Middle frontal gyrus (tissue), 1 donor: ENCODE measurements at regions not wholly inside any gene's neighbourhood (a gene's known extent, or its start where the extent isn't known, plus 50 kb on each side); places are given as distances from the start of the nearest gene placed in this dataset.
"Not testable (repeated sequence)": the region's sequence is repeated elsewhere in the genome, so short reads cannot be mapped to it uniquely, and the experiment has no call there.

Source experiments
- DNase-seq: peaks from one replicate; pipeline ENCODE4 v3.0.0-alpha.2; 2015; ENCODE audit warnings: low spot score; ENCODE audit errors: extremely low spot score

- no peak for DNase-seq
These were observed 370.6 kb downstream of the CCSER2 start for GRCh38 chr10:84698989-84699388.

GRCh38 chr10:84700668-84701369, 372.4 kb downstream of the CCSER2 start:
- DNase-seq: no peak

- DNase-seq: no peak
These were observed 373.0 kb downstream of the CCSER2 start for GRCh38 chr10:84701370-84701720.

- no peak for DNase-seq
These were observed 375.7 kb downstream of the CCSER2 start for GRCh38 chr10:84704101-84704500.

- DNase-seq: no peak
These were observed 378.0 kb downstream of the CCSER2 start for GRCh38 chr10:84706431-84706830.

- no peak for DNase-seq
These were observed 378.5 kb downstream of the CCSER2 start for GRCh38 chr10:84706875-84707274.

- DNase-seq: no peak
These were observed 387.5 kb downstream of the CCSER2 start for GRCh38 chr10:84715911-84716310.

GRCh38 chr10:84718877-84719616, 390.7 kb downstream of the CCSER2 start:
- DNase-seq: no peak

- DNase-seq: no peak
These were observed 391.3 kb downstream of the CCSER2 start for GRCh38 chr10:84719687-84720086.

GRCh38 chr10:84727398-84727797, 399.0 kb downstream of the CCSER2 start:
- DNase-seq: no peak

GRCh38 chr10:84739126-84739525, 410.7 kb downstream of the CCSER2 start:
- DNase-seq: not testable (repeated sequence)

- no peak for DNase-seq
These were observed 411.3 kb downstream of the CCSER2 start for GRCh38 chr10:84739641-84740040.

GRCh38 chr10:84743483-84743882, 415.1 kb downstream of the CCSER2 start:
- DNase-seq: no peak

- no peak for DNase-seq
These were observed 426.9 kb downstream of the CCSER2 start for GRCh38 chr10:84755311-84755710.

- DNase-seq: not testable (repeated sequence)
These were observed 428.3 kb downstream of the CCSER2 start for GRCh38 chr10:84756653-84757052.

GRCh38 chr10:84761994-84762614, 433.7 kb downstream of the CCSER2 start:
- DNase-seq: not testable (repeated sequence)

- DNase-seq: no peak
These were observed 434.5 kb downstream of the CCSER2 start for GRCh38 chr10:84762754-84763394.

- no peak for DNase-seq
These were observed 435.6 kb downstream of the CCSER2 start for GRCh38 chr10:84763965-84764364.

- no peak for DNase-seq
These were observed 436.7 kb downstream of the CCSER2 start for GRCh38 chr10:84765086-84765485.

GRCh38 chr10:84765656-84766055, 437.3 kb downstream of the CCSER2 start:
- DNase-seq: no peak

- DNase-seq: no peak
These were observed 438.5 kb downstream of the CCSER2 start for GRCh38 chr10:84766923-84767322.

- DNase-seq: no peak
These were observed 439.7 kb downstream of the CCSER2 start for GRCh38 chr10:84768132-84768531.
